ENCODE measurements at regions not wholly inside any gene's neighbourhood (a gene's known extent, or its start where the extent isn't known, plus 50 kb on each side); places are given as distances from the start of the nearest gene placed in this dataset.

GRCh38 chr5:83404182-83404716, 67.3 kb upstream of the VCAN start:
- no peaks in the 10 kb centered on the region for H3K4me1 ChIP-seq
- H3K9me3 Mint-ChIP-seq (ENCODE audit: unreplicated experiment) = no peaks in the 10 kb centered on the region
- DNase-seq = no peak
- ChIA-PET POLR2A (no interaction called here), CTCF (no interaction called here)
- BruUV-seq (replicated peaks) = no TSS peak
- H3K27me3 Mint-ChIP-seq (ENCODE audit: insufficient read depth, unreplicated experiment) = no peaks in the 10 kb centered on the region
- no peak overlapping the region for H3K27ac Mint-ChIP-seq (ENCODE audit: unreplicated experiment)
- intact Hi-C loops (cut with micrococcal nuclease; ENCODE audit: unreplicated experiment) = no loop called here
- no peaks in the 10 kb centered on the region for H3K27me3 ChIP-seq (replicated peaks; ENCODE audit: control insufficient read depth, insufficient read depth, low read length)
- H3K36me3 ChIP-seq (ENCODE audit: control insufficient read depth, insufficient read depth, low read length) = no peaks in the 10 kb centered on the region
- no peak for TF ChIP-seq CTCF (IDR thresholded peaks at IDR 0.05; ENCODE audit: insufficient read depth in 1 of 2, low read depth in 1 of 2, low read length in 1 of 2, severe bottlenecking in 1 of 2, unreplicated experiment in 1 of 2)
- H3K4me1 Mint-ChIP-seq (ENCODE audit: low read depth, unreplicated experiment) = no peaks in the 10 kb centered on the region
- H3K4me3 Mint-ChIP-seq (ENCODE audit: unreplicated experiment) = no peak overlapping the region
- H3K9me3 ChIP-seq = no peaks in the 10 kb centered on the region
- H3K4me3 ChIP-seq (ENCODE audit: low read depth, low read length) = no peak overlapping the region
- no peaks in the 10 kb centered on the region for H3K36me3 Mint-ChIP-seq (ENCODE audit: insufficient read depth, unreplicated experiment)

- DNase-seq = no peak
- Histone ChIP-seq H3K27me3 (replicated peaks; ENCODE audit: control insufficient read depth, insufficient read depth, low read length) (no peaks in the 10 kb centered on the region), H3K4me3 (ENCODE audit: low read depth, low read length) (no peak overlapping the region), H3K36me3 (ENCODE audit: control insufficient read depth, insufficient read depth, low read length) (no peaks in the 10 kb centered on the region), H3K9me3 (no peaks in the 10 kb centered on the region), H3K4me1 (no peaks in the 10 kb centered on the region)
- peaks cover 2% of the 10 kb centered on the region for H3K27me3 Mint-ChIP-seq (ENCODE audit: insufficient read depth, unreplicated experiment)
- TF ChIP-seq CTCF (IDR thresholded peaks at IDR 0.05; ENCODE audit: insufficient read depth in 1 of 2, low read depth in 1 of 2, low read length in 1 of 2, severe bottlenecking in 1 of 2, unreplicated experiment in 1 of 2) = no peak
- CTCF ChIA-PET = no interaction called here
- no peaks in the 10 kb centered on the region for H3K36me3 Mint-ChIP-seq (ENCODE audit: insufficient read depth, unreplicated experiment)
- H3K27ac Mint-ChIP-seq (ENCODE audit: unreplicated experiment) = no peak overlapping the region
- H3K9me3 Mint-ChIP-seq (ENCODE audit: unreplicated experiment) = peaks cover 12% of the 10 kb centered on the region
- no peaks in the 10 kb centered on the region for H3K4me1 Mint-ChIP-seq (ENCODE audit: low read depth, unreplicated experiment)
- intact Hi-C loops (cut with micrococcal nuclease; ENCODE audit: unreplicated experiment) = no loop called here
- no peak overlapping the region for H3K4me3 Mint-ChIP-seq (ENCODE audit: unreplicated experiment)
- no TSS peak for BruUV-seq (replicated peaks)
- POLR2A ChIA-PET = no interaction called here
These were observed 65.9 kb upstream of the VCAN start for GRCh38 chr5:83405662-83406061.

GRCh38 chr5:83406906-83407305, 64.6 kb upstream of the VCAN start:
- H3K4me1 Mint-ChIP-seq (ENCODE audit: low read depth, unreplicated experiment) = no peaks in the 10 kb centered on the region
- no peak for DNase-seq
- no peaks in the 10 kb centered on the region for H3K9me3 ChIP-seq
- TF ChIP-seq CTCF (IDR thresholded peaks at IDR 0.05; ENCODE audit: insufficient read depth in 1 of 2, low read depth in 1 of 2, low read length in 1 of 2, severe bottlenecking in 1 of 2, unreplicated experiment in 1 of 2) = no peak
- H3K36me3 Mint-ChIP-seq (ENCODE audit: insufficient read depth, unreplicated experiment) = no peaks in the 10 kb centered on the region
- ChIA-PET POLR2A (no interaction called here), CTCF (no interaction called here)
- no peak overlapping the region for H3K4me3 Mint-ChIP-seq (ENCODE audit: unreplicated experiment)
- peaks cover 18% of the 10 kb centered on the region for H3K9me3 Mint-ChIP-seq (ENCODE audit: unreplicated experiment)
- no TSS peak for BruUV-seq (replicated peaks)
- no peaks in the 10 kb centered on the region for H3K36me3 ChIP-seq (ENCODE audit: control insufficient read depth, insufficient read depth, low read length)
- intact Hi-C loops (cut with micrococcal nuclease; ENCODE audit: unreplicated experiment) = no loop called here
- H3K27me3 ChIP-seq (replicated peaks; ENCODE audit: control insufficient read depth, insufficient read depth, low read length) = no peaks in the 10 kb centered on the region
- no peaks in the 10 kb centered on the region for H3K4me1 ChIP-seq
- H3K27me3 Mint-ChIP-seq (ENCODE audit: insufficient read depth, unreplicated experiment) = peaks cover 2% of the 10 kb centered on the region
- H3K27ac Mint-ChIP-seq (ENCODE audit: unreplicated experiment) = no peak overlapping the region
- no peak overlapping the region for H3K4me3 ChIP-seq (ENCODE audit: low read depth, low read length)

Data from Caco-2 (cell line).